GM12872 (cell line): ENCODE measurements at regions not wholly inside any gene's neighbourhood (a gene's known extent, or its start where the extent isn't known, plus 50 kb on each side); places are given as distances from the start of the nearest gene placed in this dataset.

ENCODE experiments used
- TF ChIP-seq, protein P1 (sequence below): IDR thresholded peaks from 3 replicates; pipeline ENCODE4 v1.5.1; 2011; ENCODE audit warnings: low read depth, mild to moderate bottlenecking, low read length, moderate library complexity; ENCODE audit not compliant: insufficient read depth

DNA sequence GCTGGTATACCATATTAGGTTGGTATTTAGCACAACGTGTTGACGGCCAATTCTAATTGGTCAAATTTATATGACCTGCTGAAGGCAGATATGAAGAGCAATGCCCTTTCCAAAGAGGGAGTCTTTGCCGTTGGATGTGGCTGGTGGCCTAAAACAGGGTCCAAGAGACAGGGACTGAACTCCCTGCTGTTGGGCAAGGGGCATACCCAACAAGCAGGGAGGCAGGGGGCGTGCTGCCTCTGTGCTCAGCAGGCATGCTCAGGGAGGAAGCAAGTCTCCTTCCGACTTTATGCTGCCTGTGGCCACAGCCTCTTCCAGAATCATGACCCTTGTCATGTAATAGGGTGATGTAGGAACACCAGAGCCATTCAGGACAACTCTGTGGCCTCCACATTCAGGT lies 167.7 kb upstream of the NPVF start:
- TF ChIP-seq, protein P1, sequence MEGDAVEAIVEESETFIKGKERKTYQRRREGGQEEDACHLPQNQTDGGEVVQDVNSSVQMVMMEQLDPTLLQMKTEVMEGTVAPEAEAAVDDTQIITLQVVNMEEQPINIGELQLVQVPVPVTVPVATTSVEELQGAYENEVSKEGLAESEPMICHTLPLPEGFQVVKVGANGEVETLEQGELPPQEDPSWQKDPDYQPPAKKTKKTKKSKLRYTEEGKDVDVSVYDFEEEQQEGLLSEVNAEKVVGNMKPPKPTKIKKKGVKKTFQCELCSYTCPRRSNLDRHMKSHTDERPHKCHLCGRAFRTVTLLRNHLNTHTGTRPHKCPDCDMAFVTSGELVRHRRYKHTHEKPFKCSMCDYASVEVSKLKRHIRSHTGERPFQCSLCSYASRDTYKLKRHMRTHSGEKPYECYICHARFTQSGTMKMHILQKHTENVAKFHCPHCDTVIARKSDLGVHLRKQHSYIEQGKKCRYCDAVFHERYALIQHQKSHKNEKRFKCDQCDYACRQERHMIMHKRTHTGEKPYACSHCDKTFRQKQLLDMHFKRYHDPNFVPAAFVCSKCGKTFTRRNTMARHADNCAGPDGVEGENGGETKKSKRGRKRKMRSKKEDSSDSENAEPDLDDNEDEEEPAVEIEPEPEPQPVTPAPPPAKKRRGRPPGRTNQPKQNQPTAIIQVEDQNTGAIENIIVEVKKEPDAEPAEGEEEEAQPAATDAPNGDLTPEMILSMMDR: no peak

DNA sequence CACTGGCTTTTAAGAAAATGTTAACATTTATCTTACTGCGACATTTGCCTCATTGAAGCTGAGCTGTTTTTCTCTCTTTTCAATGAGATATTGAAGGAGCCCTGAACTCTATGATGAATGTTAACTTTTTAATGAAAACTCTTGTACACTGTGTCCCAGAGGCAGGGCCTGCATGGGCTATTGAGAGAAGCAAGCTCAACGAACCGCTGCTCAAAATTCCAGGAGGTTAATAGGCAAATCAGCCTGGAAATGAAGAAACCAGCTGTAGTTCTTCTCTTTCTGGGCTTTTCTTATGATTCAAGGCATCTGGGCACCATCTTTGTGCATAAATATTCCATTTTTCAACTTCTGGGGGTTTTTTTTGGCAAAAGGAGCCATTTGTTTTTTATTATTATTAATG lies 168.4 kb upstream of the NPVF start:
- TF ChIP-seq, protein P1: no peak

DNA sequence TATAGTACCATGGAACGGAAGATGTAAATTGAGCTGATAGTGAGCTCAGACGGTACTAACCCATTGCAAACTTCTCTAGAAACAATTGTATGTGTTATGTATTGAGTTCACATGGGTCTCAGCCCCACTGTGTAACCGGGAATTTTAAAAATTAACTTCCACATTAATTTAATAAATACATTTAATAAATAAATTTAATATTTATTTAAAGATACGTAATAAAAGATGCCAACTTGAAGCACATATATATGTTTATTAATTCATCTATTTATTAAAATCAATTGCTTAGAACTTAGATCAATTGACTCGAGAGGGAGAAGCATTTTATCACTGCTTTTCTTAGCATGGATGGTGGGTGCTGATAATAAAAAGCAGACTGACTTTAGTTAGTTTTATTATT lies 170.1 kb upstream of the NPVF start:
- TF ChIP-seq, protein P1: no peak

DNA sequence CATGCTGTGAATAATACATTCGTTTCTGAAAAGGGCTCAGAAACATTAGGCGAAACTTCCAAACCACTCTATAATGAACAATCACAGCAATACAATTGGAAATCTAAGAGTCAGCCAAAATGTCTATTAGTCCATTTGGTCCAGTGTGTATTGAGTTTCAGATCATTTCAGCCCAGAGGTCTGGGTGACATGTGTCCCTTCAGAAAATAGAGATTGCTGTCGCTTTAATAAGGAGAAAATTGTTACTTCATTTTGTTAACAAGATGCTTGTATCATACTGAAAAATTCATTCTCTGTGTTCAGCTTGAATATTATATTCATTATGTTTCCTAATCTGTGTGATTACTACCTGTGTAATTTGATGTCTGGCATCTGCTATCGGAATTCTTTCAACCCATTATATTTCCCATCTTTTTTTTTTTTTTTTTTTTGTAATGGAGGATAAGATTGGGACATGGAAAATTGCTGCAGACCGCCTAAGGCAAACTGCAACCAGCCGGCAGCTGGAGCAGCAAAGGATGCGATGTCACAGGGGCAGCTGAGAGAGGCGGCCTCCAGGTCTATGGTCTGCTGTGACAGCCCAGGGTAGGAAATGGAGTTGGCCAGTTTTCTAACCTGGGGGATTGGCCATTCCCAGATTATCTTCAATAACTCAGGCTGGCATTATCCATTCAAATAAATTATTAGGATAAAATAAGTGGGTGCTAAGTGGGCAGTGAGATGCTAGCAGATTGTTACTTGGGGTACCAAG lies 170.9 kb upstream of the NPVF start:
- TF ChIP-seq, protein P1: no peak

DNA sequence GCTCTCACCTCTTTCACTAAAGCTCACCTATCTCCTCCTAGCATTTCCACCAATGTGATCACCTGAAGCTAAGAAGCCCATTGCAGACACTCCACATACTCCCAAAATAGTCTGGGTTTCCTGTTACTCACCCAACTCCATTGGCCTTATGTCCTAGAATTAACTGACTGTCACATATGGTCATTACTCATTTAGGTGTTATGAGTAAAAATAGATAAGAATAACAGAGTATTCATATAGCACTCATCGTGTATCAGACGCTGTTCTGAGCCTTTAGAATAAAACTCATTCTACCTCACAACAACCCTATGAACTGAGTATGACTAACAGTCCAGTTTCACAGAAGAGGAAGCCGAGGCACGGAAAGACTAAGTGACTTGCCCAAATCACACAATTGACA lies 174.2 kb upstream of the NPVF start:
- TF ChIP-seq, protein P1: no peak

DNA sequence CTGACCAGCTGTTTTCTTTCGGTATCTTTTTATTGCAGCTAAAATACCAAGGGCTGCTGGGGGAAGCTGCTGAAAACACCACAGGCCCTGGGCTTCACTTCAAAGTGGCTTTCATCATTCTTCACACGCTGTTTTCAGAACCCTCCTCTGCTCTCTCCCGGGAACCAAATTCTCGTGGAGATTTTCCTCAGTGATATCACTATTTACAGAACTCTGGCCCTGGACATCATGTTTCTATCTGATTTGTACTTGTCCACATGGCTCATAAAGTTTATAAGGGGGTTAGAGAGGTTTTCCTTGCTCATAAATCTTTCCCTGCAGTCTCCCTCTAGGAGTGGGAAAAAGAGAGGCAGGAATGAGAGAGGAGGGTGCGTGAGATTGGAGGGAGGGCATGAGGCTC lies 177.4 kb upstream of the NPVF start:
- TF ChIP-seq, protein P1: no peak

DNA sequence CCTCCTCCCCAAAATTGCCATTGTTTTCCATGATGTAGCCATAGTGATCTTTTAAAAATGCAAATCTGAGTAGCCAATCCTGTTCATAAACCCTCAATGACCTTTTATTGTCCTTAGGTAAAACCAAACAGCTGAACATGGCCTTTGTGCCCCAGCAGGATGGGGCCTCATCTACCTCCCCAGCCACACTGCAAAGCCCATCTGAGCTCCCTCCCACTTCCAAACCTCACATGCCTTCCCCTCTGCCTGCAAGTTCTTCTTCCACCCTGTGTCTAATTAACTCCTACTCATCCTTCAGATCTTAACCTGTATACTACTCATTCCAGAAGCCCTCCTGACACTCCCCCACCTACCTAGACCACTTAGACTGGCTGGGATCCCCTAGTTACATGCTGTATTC lies 178.8 kb upstream of the NPVF start:
- TF ChIP-seq, protein P1: no peak
